ENCODE measurements at regions not wholly inside any gene's neighbourhood (a gene's known extent, or its start where the extent isn't known, plus 50 kb on each side); places are given as distances from the start of the nearest gene placed in this dataset.

GRCh38 chr1:96387785-96388184 lies 333.8 kb upstream of the PTBP2 start:
- POLR2A ChIA-PET (ENCODE audit: partially characterized antibody): no interaction called here
- no peak overlapping the region for H2AFZ ChIP-seq (ENCODE audit: low read length)

More at GRCh38 chr1:96387785-96388184, 333.8 kb upstream of the PTBP2 start:
- H3K79me2 ChIP-seq (ENCODE audit: control insufficient read depth in 1 of 2, insufficient read depth in 2 of 2, low read length in 2 of 2): no peaks in the 10 kb centered on the region
- CTCF ChIA-PET (ENCODE audit: partially characterized antibody): interaction anchor here (1.3 kb wide), 1 partner anchor 34 kb away, joined by 3 read pairs; no protein-coding TSS in a partner anchor
- H2BK15ac ChIP-seq (ENCODE audit: low read length): no peak overlapping the region
- no peaks in the 10 kb centered on the region for H3K27me3 ChIP-seq (replicated peaks in 1 of 4; ENCODE audit: control insufficient read depth in 3 of 4, extremely low read depth in 1 of 4, insufficient read depth in 3 of 4, low read length in 3 of 4)
- H2BK12ac ChIP-seq (ENCODE audit: low read depth, low read length): no peak overlapping the region
- no peak overlapping the region for H3K56ac ChIP-seq (replicated peaks; ENCODE audit: insufficient read length, low read depth, low read length)
- H3K9me3 ChIP-seq (ENCODE audit: insufficient read depth in 2 of 2, low read depth in 1 of 2, low read length in 1 of 2): 0 out of 4 replicates have a peak, but pooled peaks cover 0 to 2% of the 10 kb centered on the region in 2 experiments
- no peak overlapping the region for H3K4me3 ChIP-seq (ENCODE audit: extremely low read depth in 1 of 4, insufficient read depth in 2 of 4, low read depth in 3 of 4, low read length in 4 of 4)
- DNase-seq (ENCODE audit: low read depth in 1 of 2, low spot score in 2 of 2) (no peak), FAIRE-seq (no peak)
- H3K14ac ChIP-seq (ENCODE audit: insufficient read length): no peak overlapping the region
- H3K18ac ChIP-seq (ENCODE audit: extremely low read depth, low read length): no peak overlapping the region
- no peaks in the 10 kb centered on the region for H3K36me3 ChIP-seq (ENCODE audit: control insufficient read depth in 2 of 4, insufficient read depth in 4 of 4, low read length in 3 of 4)
- H2BK5ac ChIP-seq (ENCODE audit: low read depth, low read length): no peak overlapping the region
- 86% methylated on average over 3 of the region's 3 CpGs; no CpG with 5 or more reads in 1 of the 2 experiments for WGBS, 2 experiments (ENCODE audit: extremely low coverage in 1 of 2, insufficient coverage in 1 of 2, insufficient read length in 1 of 2, insufficient replicate concordance in 2 of 2, low coverage in 1 of 2, low lambda C conversion rate in 2 of 2, missing lambda C conversion rate in 1 of 2)
- no peaks in the 10 kb centered on the region for H4K20me1 ChIP-seq (replicated peaks in 1 of 2; ENCODE audit: control insufficient read depth in 1 of 2, insufficient read depth in 2 of 2, low read length in 2 of 2)
- H3K27ac ChIP-seq (ENCODE audit: low read depth, low read length): no peak overlapping the region
- H3K4ac ChIP-seq (replicated peaks; ENCODE audit: insufficient read length, low read depth, low read length): no peak overlapping the region
- H4K91ac ChIP-seq (replicated peaks; ENCODE audit: insufficient read length, low read length): no peak overlapping the region
- no peak overlapping the region for H2BK20ac ChIP-seq (ENCODE audit: low read length)
- H4K5ac ChIP-seq (ENCODE audit: insufficient read length, low read depth, low read length): no peak overlapping the region
- H3K4me1 ChIP-seq (replicated peaks in 1 of 4; ENCODE audit: control insufficient read depth in 3 of 4, insufficient read depth in 4 of 4, low read length in 3 of 4): no peaks in the 10 kb centered on the region
- H3K4me2 ChIP-seq (ENCODE audit: insufficient read depth in 1 of 2, low read depth in 2 of 2, low read length in 2 of 2): no peak overlapping the region
- H2AK5ac ChIP-seq (ENCODE audit: low read depth, low read length): no peak overlapping the region
- no peak overlapping the region for H3K23ac ChIP-seq (ENCODE audit: insufficient read length)
- TF ChIP-seq PHF8 (conservative IDR thresholded peaks at IDR 0.05; ENCODE audit: low read depth, low read length): no peak
- H2BK120ac ChIP-seq (replicated peaks; ENCODE audit: low read depth, low read length): no peak overlapping the region
- H3K9ac ChIP-seq (replicated peaks in 1 of 4; ENCODE audit: extremely low read depth in 1 of 4, low read depth in 3 of 4, low read length in 3 of 4): no peak overlapping the region
- H3K79me1 ChIP-seq (ENCODE audit: low read depth, low read length): no peaks in the 10 kb centered on the region
- no peaks in the 10 kb centered on the region for H3K23me2 ChIP-seq (ENCODE audit: low read depth, low read length)
- no peak overlapping the region for H4K8ac ChIP-seq (ENCODE audit: extremely low read depth, insufficient read depth, low read length)

Data from H1 (cell line).